ENCODE measurements at regions not wholly inside any gene's neighbourhood (a gene's known extent, or its start where the extent isn't known, plus 50 kb on each side); places are given as distances from the start of the nearest gene placed in this dataset.

GRCh38 chr1:188426561-188426960 lies 1597.8 kb downstream of the PLA2G4A start:
- TF ChIP-seq CTCF (IDR thresholded peaks at IDR 0.05; ENCODE audit: low read length) (no peak), EZH2phosphoT487 (IDR thresholded peaks at IDR 0.05; ENCODE audit: low read length) (no peak), EZH2 (optimal IDR thresholded peaks at IDR 0.05; ENCODE audit: low read depth, low read length) (no peak)

All from MM.1S (cell line).